WTC11 (cell line): ENCODE measurements at regions not wholly inside any gene's neighbourhood (a gene's known extent, or its start where the extent isn't known, plus 50 kb on each side); places are given as distances from the start of the nearest gene placed in this dataset.

ENCODE experiments used
- KAT7 ChIP-seq: sonication (generic); formaldehyde crosslinking; IDR thresholded peaks from 2 replicates; pipeline ENCODE4 v1.8.1; 2023; ENCODE audit warnings: missing genetic modification reagents, mild to moderate bottlenecking, borderline replicate concordance
- TF ChIP-seq, protein P1 (sequence below): fragments of 200-600 bp; IDR thresholded peaks from 2 replicates; pipeline ENCODE4 v1.8.0; 2022; ENCODE audit warnings: antibody characterized with exemption
- TF ChIP-seq, protein P2 (sequence below): sonication (generic); formaldehyde crosslinking; IDR thresholded peaks from 2 replicates; pipeline ENCODE4 v1.8.1; 2022; ENCODE audit warnings: low read depth, mild to moderate bottlenecking, moderate library complexity, missing genetic modification reagents, borderline replicate concordance

DNA sequence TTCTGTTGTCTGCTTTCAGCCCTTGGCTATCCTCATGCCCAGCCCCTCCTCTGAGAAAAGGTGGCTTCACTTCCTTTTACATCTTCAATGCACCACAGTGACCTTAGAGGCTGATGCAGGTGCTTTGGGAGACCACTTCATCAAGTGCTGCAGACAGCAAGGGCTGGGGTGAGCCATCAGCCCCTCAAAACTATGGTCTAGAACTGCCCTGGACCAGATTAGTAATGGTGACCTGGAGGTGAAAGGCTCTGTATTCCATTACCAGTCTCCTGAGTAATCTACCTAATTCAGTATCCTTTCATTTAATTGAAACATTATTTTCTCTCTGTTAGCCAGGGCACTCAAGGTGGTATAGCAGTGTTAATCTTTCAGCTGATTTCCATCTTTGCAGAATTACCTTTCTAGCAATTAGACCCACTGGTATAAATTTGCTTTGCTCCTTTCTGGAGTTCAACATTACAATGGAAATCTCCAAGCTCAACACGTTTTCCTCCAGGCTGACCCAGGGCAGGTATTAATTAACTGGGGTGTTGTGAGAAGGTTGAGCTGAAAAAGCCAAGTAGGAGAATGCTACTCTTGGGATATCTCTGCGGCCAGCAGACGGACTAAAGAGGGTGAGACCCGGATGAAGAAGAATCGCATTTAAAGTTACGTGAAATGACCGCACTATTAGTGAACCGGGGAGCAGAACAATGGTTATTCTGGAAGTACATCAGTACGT lies 469.0 kb downstream of the MEIS1 start:
- TF ChIP-seq, protein P1, sequence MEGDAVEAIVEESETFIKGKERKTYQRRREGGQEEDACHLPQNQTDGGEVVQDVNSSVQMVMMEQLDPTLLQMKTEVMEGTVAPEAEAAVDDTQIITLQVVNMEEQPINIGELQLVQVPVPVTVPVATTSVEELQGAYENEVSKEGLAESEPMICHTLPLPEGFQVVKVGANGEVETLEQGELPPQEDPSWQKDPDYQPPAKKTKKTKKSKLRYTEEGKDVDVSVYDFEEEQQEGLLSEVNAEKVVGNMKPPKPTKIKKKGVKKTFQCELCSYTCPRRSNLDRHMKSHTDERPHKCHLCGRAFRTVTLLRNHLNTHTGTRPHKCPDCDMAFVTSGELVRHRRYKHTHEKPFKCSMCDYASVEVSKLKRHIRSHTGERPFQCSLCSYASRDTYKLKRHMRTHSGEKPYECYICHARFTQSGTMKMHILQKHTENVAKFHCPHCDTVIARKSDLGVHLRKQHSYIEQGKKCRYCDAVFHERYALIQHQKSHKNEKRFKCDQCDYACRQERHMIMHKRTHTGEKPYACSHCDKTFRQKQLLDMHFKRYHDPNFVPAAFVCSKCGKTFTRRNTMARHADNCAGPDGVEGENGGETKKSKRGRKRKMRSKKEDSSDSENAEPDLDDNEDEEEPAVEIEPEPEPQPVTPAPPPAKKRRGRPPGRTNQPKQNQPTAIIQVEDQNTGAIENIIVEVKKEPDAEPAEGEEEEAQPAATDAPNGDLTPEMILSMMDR: no peak
- no peak for TF ChIP-seq KAT7 (CRISPR knock-in tag)
- TF ChIP-seq, protein P2, sequence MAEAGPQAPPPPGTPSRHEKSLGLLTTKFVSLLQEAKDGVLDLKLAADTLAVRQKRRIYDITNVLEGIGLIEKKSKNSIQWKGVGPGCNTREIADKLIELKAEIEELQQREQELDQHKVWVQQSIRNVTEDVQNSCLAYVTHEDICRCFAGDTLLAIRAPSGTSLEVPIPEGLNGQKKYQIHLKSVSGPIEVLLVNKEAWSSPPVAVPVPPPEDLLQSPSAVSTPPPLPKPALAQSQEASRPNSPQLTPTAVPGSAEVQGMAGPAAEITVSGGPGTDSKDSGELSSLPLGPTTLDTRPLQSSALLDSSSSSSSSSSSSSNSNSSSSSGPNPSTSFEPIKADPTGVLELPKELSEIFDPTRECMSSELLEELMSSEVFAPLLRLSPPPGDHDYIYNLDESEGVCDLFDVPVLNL (CRISPR knock-in tag): no peak
